Stomach (tissue), 8 donors: ENCODE measurements at regions not wholly inside any gene's neighbourhood (a gene's known extent, or its start where the extent isn't known, plus 50 kb on each side); places are given as distances from the start of the nearest gene placed in this dataset.

Source experiments
- DNase-seq, 2 donors: peaks; one replicate each; pipeline versions ENCODE4 v3.0.0 to v3.0.0-alpha.2; 2013 to 2019
- H3K27ac ChIP-seq, 5 donors: fragments of 200-600 bp in 4 of 5; sonication (generic) in 4 of 5; one replicate each; pipeline ENCODE4 v1.5.1; 2013 to 2019; ENCODE audit warnings: mild to moderate bottlenecking in 1 of 5, moderate library complexity in 1 of 5
- H3K27me3 ChIP-seq, 3 donors: fragments of 200-600 bp; sonication (generic); one replicate each; pipeline ENCODE4 v1.5.1; 2017 to 2019; ENCODE audit warnings: mixed run types in 1 of 3
- H3K36me3 ChIP-seq, 4 donors: fragments of 200-600 bp; sonication (generic); 1 replicate in 3 of 4; 2 replicates in 1 of 4; pipeline ENCODE4 v1.5.1; 2016 to 2019
- H3K4me1 ChIP-seq, 4 donors: fragments of 200-600 bp; sonication (generic); one replicate each; pipeline ENCODE4 v1.5.1; 2016 to 2019
- H3K4me3 ChIP-seq, 4 donors: fragments of 200-600 bp; sonication (generic) in 3 of 4; one replicate each; pipeline ENCODE4 v1.5.1; 2016 to 2019; ENCODE audit warnings: mild to moderate bottlenecking in 1 of 4
- H3K9me3 ChIP-seq, 4 donors: fragments of 200-600 bp; sonication (generic); one replicate each; pipeline ENCODE4 v1.5.1; 2016 to 2019
- CTCF ChIP-seq, 7 experiments: fragments of 450-650 bp in 4 of 7; fragments of 200-600 bp in 3 of 7; sonication (generic) in 3 of 7; IDR thresholded peaks; one replicate each; pipeline ENCODE4 v1.5.1; 2016 to 2019; ENCODE audit warnings: antibody characterized with exemption in 7 of 7, control low read depth in 2 of 7, mild to moderate bottlenecking in 1 of 7
- EP300 ChIP-seq: sonication (generic); formaldehyde crosslinking; IDR thresholded peaks from one replicate; pipeline ENCODE4 v1.6.1; 2017; ENCODE audit warnings: antibody characterized with exemption
- POLR2A ChIP-seq, 4 donors: fragments of 450-650 bp; IDR thresholded peaks; one replicate each; pipeline ENCODE4 v1.6.1; 2016; ENCODE audit warnings: antibody characterized with exemption in 4 of 4, control low read depth in 2 of 4, mild to moderate bottlenecking in 1 of 4, moderate library complexity in 1 of 4
- POLR2AphosphoS5 ChIP-seq, 3 donors: sonication (generic); formaldehyde crosslinking; IDR thresholded peaks; one replicate each; pipeline ENCODE4 v1.6.1; 2016; ENCODE audit warnings: antibody characterized with exemption in 3 of 3
- WGBS, 5 donors: extraction: QIAGEN DNeasy Blood & Tissue Kit in 3 of 5; methylation state at CpG; one replicate each; pipeline versions ENCODE4 v1.1.5 to v1.1.7; 2013 to 2018; 5-methylcytosine and 5-hydroxymethylcytosine counted together
- intact Hi-C: fragments of 100-400 bp; cut with DNase I; formaldehyde crosslinking; loops from one replicate; pipeline ENCODE4 v1.15.1; 2023; ENCODE audit warnings: low total_unique reads
- donor health status: healthy with polysubstance abuse.
- donor health status: Bipolar disorder and iron deficiency.
- donor health status: healthy.

GRCh38 chr3:144915202-144915601 is 943.6 kb downstream of the DIPK2A start:
- Histone ChIP-seq H3K36me3 (no peaks in the 10 kb centered on the region), H3K9me3 (no peaks in the 10 kb centered on the region), H3K27me3 (no peaks in the 10 kb centered on the region), H3K4me1 (no peaks in the 10 kb centered on the region), H3K4me3 (no peak overlapping the region), H3K27ac (no peak overlapping the region)
- no peak for DNase-seq
- WGBS, 5 donors: 72 to 82% (median 77%) methylated on average over 5 of the region's 5 CpGs
- intact Hi-C loops: no loop called here
- TF ChIP-seq POLR2AphosphoS5 (IDR thresholded peaks at IDR 0.05): no peak
- TF ChIP-seq POLR2A (IDR thresholded peaks at IDR 0.05): no peak
- TF ChIP-seq EP300: no peak
- TF ChIP-seq CTCF (IDR thresholded peaks at IDR 0.05): no peak

GRCh38 chr3:144921710-144922109 is 950.1 kb downstream of the DIPK2A start:
- intact Hi-C loops: no loop called here
- Histone ChIP-seq H3K27ac (no peak overlapping the region), H3K4me1 (peaks cover 0 to 9% (median 3%) of the 10 kb centered on the region in 4 donors), H3K9me3 (no peaks in the 10 kb centered on the region), H3K4me3 (no peak overlapping the region), H3K27me3 (no peaks in the 10 kb centered on the region), H3K36me3 (no peaks in the 10 kb centered on the region)
- 56 to 92% (median 87%) methylated on average over 3 to 4 of the region's 4 CpGs for WGBS, 5 donors
- no peak for DNase-seq
- no peak for TF ChIP-seq POLR2AphosphoS5 (IDR thresholded peaks at IDR 0.05)
- no peak for TF ChIP-seq EP300
- TF ChIP-seq POLR2A (IDR thresholded peaks at IDR 0.05): no peak
- TF ChIP-seq CTCF (IDR thresholded peaks at IDR 0.05): no peak

GRCh38 chr3:144923046-144923775 is 951.6 kb downstream of the DIPK2A start:
- no peak overlapping the region for H3K4me3 ChIP-seq
- intact Hi-C loops: no loop called here
- 14 to 28% (median 16%) methylated on average over 3 of the region's 3 CpGs for WGBS, 5 donors

GRCh38 chr3:144930431-144930830 is 958.8 kb downstream of the DIPK2A start:
- H3K4me3 ChIP-seq: no peak overlapping the region
- H3K9me3 ChIP-seq: peaks cover 0 to 10% (median 0%) of the 10 kb centered on the region in 4 donors
- H3K4me1 ChIP-seq: no peaks in the 10 kb centered on the region
- no peak overlapping the region for H3K27ac ChIP-seq
- TF ChIP-seq POLR2A (IDR thresholded peaks at IDR 0.05) (no peak), POLR2AphosphoS5 (IDR thresholded peaks at IDR 0.05) (no peak), CTCF (IDR thresholded peaks at IDR 0.05) (no peak), EP300 (no peak)
- intact Hi-C loops: no loop called here
- WGBS, 5 donors: 81 to 88% (median 83%) methylated on average over 2 of the region's 2 CpGs
- no peaks in the 10 kb centered on the region for H3K27me3 ChIP-seq
- H3K36me3 ChIP-seq: no peaks in the 10 kb centered on the region
- no peak for DNase-seq

More at GRCh38 chr3:144923046-144923775, 951.6 kb downstream of the DIPK2A start:
- peak in 1 of 2 donors; percentile 4 for DNase-seq
- Histone ChIP-seq H3K27ac (no peak overlapping the region), H3K9me3 (no peaks in the 10 kb centered on the region), H3K36me3 (no peaks in the 10 kb centered on the region), H3K4me1 (peaks cover 0 to 9% (median 3%) of the 10 kb centered on the region in 4 donors), H3K27me3 (no peaks in the 10 kb centered on the region)
- no peak for TF ChIP-seq CTCF (IDR thresholded peaks at IDR 0.05)
- no peak for TF ChIP-seq POLR2A (IDR thresholded peaks at IDR 0.05)
- no peak for TF ChIP-seq POLR2AphosphoS5 (IDR thresholded peaks at IDR 0.05)
- no peak for TF ChIP-seq EP300
